Mucosa of descending colon (tissue), 3 donors: ENCODE measurements at regions not wholly inside any gene's neighbourhood (a gene's known extent, or its start where the extent isn't known, plus 50 kb on each side); places are given as distances from the start of the nearest gene placed in this dataset.

Experiments used
- ATAC-seq: fragments of 200-7000 bp; cut with Tn5 transposase; one replicate; pipeline ENCODE4 v1.9.1; 2020; ENCODE audit warnings: mild to moderate bottlenecking, moderate library complexity
- DNase-seq, 3 donors: peaks; one replicate each; pipeline ENCODE4 v3.0.0-alpha.2; 2020
- H3K36me3 ChIP-seq: fragments of 200-600 bp; one replicate; pipeline ENCODE4 v1.8.0; 2021; ENCODE audit warnings: low read depth, mild to moderate bottlenecking
- H3K4me1 ChIP-seq: fragments of 200-600 bp; one replicate; pipeline ENCODE4 v1.8.0; 2021; ENCODE audit warnings: low read depth, mild to moderate bottlenecking
- H3K4me3 ChIP-seq: fragments of 200-600 bp; one replicate; pipeline ENCODE4 v1.8.0; 2021; ENCODE audit warnings: mild to moderate bottlenecking
- H3K9me3 ChIP-seq: fragments of 200-600 bp; one replicate; pipeline ENCODE4 v1.8.0; 2021; ENCODE audit warnings: mild to moderate bottlenecking
- CTCF ChIP-seq: fragments of 200-600 bp; IDR thresholded peaks from one replicate; pipeline ENCODE4 v1.8.0; 2022; ENCODE audit warnings: antibody characterized with exemption, mild to moderate bottlenecking
- intact Hi-C, 2 donors: fragments of 100-400 bp; cut with DNase I in 1 of 2; cut with micrococcal nuclease in 1 of 2; formaldehyde crosslinking; loops; one replicate each; pipeline versions ENCODE4 v1.11.0 to v1.11.1; 2022; cut with DNase I, micrococcal nuclease
- donor health status: DM: no; HTN: no; CAD: no; lungs with moderate emphysema.
- donor health status: DM: no; HTN: no; CAD: no.
- donor health status: DM: no; HTN: yes; CAD: no.

DNA sequence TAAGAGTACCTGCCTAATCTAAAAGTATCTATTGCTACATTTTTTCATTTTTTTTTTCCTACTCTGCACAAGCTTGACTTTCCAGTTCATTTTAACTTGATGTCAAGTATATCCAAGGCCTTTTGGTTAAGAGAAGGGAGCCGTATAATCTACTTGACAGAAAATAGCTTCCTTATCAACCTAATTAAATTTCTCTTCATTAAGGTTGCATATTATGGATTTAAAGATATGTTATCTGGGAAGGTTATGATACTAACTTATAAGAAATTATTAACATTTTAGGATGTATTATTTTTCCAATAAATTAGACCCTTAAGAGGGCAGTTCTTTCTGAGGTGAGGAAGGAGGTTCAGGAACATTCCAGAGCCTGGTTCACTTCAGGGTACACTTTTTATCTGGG, 83.1 kb upstream of the SGIP1 start:
- H3K4me1 ChIP-seq, result no peaks in the 10 kb centered on the region
- intact Hi-C loops, result loop anchor here in 1 of 2 donors (10.0 kb wide), 1 partner anchor 496 kb away; no protein-coding TSS in a partner anchor
- no peaks in the 10 kb centered on the region for H3K36me3 ChIP-seq
- DNase-seq (no peak), ATAC-seq (no peak)
- TF ChIP-seq CTCF, result no peak
- no peaks in the 10 kb centered on the region for H3K9me3 ChIP-seq
- no peak overlapping the region for H3K4me3 ChIP-seq

DNA sequence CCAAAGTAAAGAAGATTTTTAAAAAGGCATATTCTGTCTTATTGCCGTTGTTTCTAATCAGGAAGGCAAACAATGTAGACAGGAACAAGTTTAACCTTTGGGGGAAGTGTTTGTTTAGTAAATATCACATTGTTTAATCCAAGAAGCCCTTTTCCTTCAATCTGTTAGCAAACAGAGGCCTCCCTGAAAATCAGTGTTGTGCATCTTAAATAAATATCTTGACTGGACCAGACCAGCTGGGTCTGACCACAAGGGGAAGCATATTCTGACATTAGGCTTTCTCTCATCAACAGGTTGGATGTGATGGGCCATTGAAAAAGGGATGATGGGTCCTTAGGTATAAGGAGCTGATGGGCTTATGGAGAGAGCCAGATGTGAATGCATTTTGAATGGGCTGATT, 81.8 kb upstream of the SGIP1 start:
- no peaks in the 10 kb centered on the region for H3K36me3 ChIP-seq
- no peak for DNase-seq
- no peaks in the 10 kb centered on the region for H3K9me3 ChIP-seq
- intact Hi-C loops, result loop anchor here in 1 of 2 donors (10.0 kb wide), 1 partner anchor 497 kb away; no protein-coding TSS in a partner anchor
- H3K4me3 ChIP-seq, result no peak overlapping the region
- no peak for TF ChIP-seq CTCF
- H3K4me1 ChIP-seq, result no peaks in the 10 kb centered on the region
- no peak for ATAC-seq

DNA sequence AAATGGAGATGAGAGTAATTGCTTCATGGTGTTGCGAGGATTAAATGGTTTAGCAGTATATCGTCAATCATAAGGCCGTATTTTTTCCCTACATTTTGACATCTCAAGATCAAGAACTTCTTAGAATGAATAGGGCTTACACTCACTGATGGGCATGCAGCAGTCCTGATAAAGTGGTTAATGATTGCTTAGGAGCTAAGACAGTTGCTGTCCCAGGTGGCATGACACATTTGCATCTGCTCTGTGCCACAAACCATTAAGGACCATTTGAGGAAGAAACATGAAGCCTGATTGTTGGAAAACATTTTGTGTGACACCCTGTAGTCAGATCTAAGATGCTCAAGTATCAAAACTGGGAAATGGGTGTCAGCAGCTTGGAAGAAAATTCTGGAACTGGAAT, 81.0 kb upstream of the SGIP1 start:
- H3K4me1 ChIP-seq, result no peaks in the 10 kb centered on the region
- no peaks in the 10 kb centered on the region for H3K36me3 ChIP-seq
- DNase-seq (no peak), ATAC-seq (no peak)
- H3K4me3 ChIP-seq, result no peak overlapping the region
- no peak for TF ChIP-seq CTCF
- no peaks in the 10 kb centered on the region for H3K9me3 ChIP-seq
- intact Hi-C loops, result loop anchor here in 1 of 2 donors (10.0 kb wide), 1 partner anchor 498 kb away; no protein-coding TSS in a partner anchor

- DNase-seq (no peak), ATAC-seq (no peak)
- TF ChIP-seq CTCF, result no peak
- H3K4me1 ChIP-seq, result no peaks in the 10 kb centered on the region
- intact Hi-C loops, result loop anchor here in 1 of 2 donors (10.0 kb wide), 1 partner anchor 501 kb away; no protein-coding TSS in a partner anchor
- H3K4me3 ChIP-seq, result no peak overlapping the region
- peaks cover 3% of the 10 kb centered on the region for H3K9me3 ChIP-seq
- H3K36me3 ChIP-seq, result no peaks in the 10 kb centered on the region
Measured at GRCh38 chr1:66455446-66455845, 78.5 kb upstream of the SGIP1 start.

DNA sequence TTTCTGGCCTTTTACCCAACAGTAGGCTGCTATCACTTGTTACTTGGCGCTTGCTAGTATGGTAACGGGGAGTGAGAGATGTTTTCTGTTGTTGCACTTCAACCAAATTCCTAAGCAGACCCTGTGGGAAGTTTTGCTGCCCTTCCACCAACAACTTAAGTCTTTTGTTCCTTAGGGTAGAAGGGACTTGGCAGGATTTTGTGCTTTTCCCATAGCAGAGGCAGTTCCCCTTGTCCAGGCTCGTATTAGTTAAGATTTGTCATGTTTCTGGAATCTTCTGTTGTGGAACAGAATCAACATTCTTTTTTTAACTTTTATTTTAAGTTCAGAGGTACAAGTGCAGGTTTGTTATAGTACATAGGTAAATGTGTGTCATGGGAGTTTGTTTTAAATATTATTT, 73.2 kb upstream of the SGIP1 start:
- no peak for DNase-seq
- intact Hi-C loops, result no loop called here
- Histone ChIP-seq H3K36me3 (no peaks in the 10 kb centered on the region), H3K4me1 (no peaks in the 10 kb centered on the region), H3K4me3 (no peak overlapping the region), H3K9me3 (peaks cover 3% of the 10 kb centered on the region)
- ATAC-seq, result no peak
- TF ChIP-seq CTCF, result no peak

- no peak for TF ChIP-seq CTCF
Measured at GRCh38 chr1:66462313-66462712, 71.6 kb upstream of the SGIP1 start.

More at GRCh38 chr1:66462313-66462712, 71.6 kb upstream of the SGIP1 start:
- Histone ChIP-seq H3K4me3 (no peak overlapping the region), H3K4me1 (no peaks in the 10 kb centered on the region), H3K9me3 (peaks cover 3% of the 10 kb centered on the region), H3K36me3 (no peaks in the 10 kb centered on the region)
- DNase-seq (no peak), ATAC-seq (no peak)
- intact Hi-C loops, result no loop called here
